ENCODE measurements at regions not wholly inside any gene's neighbourhood (a gene's known extent, or its start where the extent isn't known, plus 50 kb on each side); places are given as distances from the start of the nearest gene placed in this dataset.

- ChIA-PET SMC1A (ENCODE audit: uncharacterized antibody, unreplicated experiment) (no interaction called here), POLR2A (no interaction called here), RAD21 (ENCODE audit: unreplicated experiment) (no interaction called here), CTCF (no interaction called here)
- DNase-seq (ENCODE audit: low read depth, low spot score) (no peak), ATAC-seq (no peak), FAIRE-seq (no peak)
- in situ Hi-C loops (cut with MboI) = no loop called here
- Histone ChIP-seq H3K27me3 (replicated peaks in 1 of 2; ENCODE audit: control insufficient read depth in 2 of 2, insufficient read depth in 2 of 2, low read length in 1 of 2) (no peaks in the 10 kb centered on the region), H3K36me3 (ENCODE audit: control insufficient read depth in 2 of 2, insufficient read depth in 2 of 2, low read length in 1 of 2) (no peaks in the 10 kb centered on the region), H3K79me2 (ENCODE audit: control insufficient read depth, insufficient read depth, low read length) (no peaks in the 10 kb centered on the region), H3K9ac (ENCODE audit: control insufficient read depth, insufficient read depth, low read length) (no peak overlapping the region), H4K20me1 (ENCODE audit: control insufficient read depth, insufficient read depth) (no peaks in the 10 kb centered on the region), H3K4me2 (ENCODE audit: control insufficient read depth, insufficient read depth) (no peak overlapping the region), H3K4me3 (no peak overlapping the region), H3K4me1 (ENCODE audit: control insufficient read depth, insufficient read depth, low read length) (no peaks in the 10 kb centered on the region), H3K9me3 (replicated peaks; ENCODE audit: control insufficient read depth, insufficient read depth, low read length) (no peaks in the 10 kb centered on the region), H2AFZ (ENCODE audit: control insufficient read depth, low read depth, low read length) (no peak overlapping the region), H3K27ac (ENCODE audit: control insufficient read depth, insufficient read depth) (no peak overlapping the region)
- TF ChIP-seq JUND (IDR thresholded peaks at IDR 0.05; ENCODE audit: low read depth, low read length) (no peak), FOXK2 (IDR thresholded peaks at IDR 0.05) (no peak), POLR2AphosphoS2 (IDR thresholded peaks at IDR 0.05; ENCODE audit: low read depth, low read length) (no peak), HDAC2 (IDR thresholded peaks at IDR 0.05) (no peak), MEF2A (IDR thresholded peaks at IDR 0.05; ENCODE audit: insufficient read depth, low read depth, low read length) (no peak)
- intact Hi-C loops (cut with micrococcal nuclease; ENCODE audit: unreplicated experiment) = no loop called here
- BruUV-seq (replicated peaks) = no TSS peak
- 0% methylated on average over 2 of the region's 2 CpGs for WGBS (ENCODE audit: insufficient coverage, insufficient replicate concordance, low lambda C conversion rate, missing lambda C conversion rate)
Observed at GRCh38 chr12:105834496-105834895, 304.3 kb downstream of the NUAK1 start.

- ChIA-PET SMC1A (ENCODE audit: uncharacterized antibody, unreplicated experiment) (no interaction called here), POLR2A (no interaction called here), CTCF (no interaction called here), RAD21 (ENCODE audit: unreplicated experiment) (no interaction called here)
- no TSS peak for BruUV-seq (replicated peaks)
- Histone ChIP-seq H2AFZ (ENCODE audit: control insufficient read depth, low read depth, low read length) (no peak overlapping the region), H3K79me2 (ENCODE audit: control insufficient read depth, insufficient read depth, low read length) (no peaks in the 10 kb centered on the region), H3K4me3 (no peak overlapping the region), H3K36me3 (ENCODE audit: control insufficient read depth in 2 of 2, insufficient read depth in 2 of 2, low read length in 1 of 2) (no peaks in the 10 kb centered on the region), H3K27me3 (replicated peaks in 1 of 2; ENCODE audit: control insufficient read depth in 2 of 2, insufficient read depth in 2 of 2, low read length in 1 of 2) (no peaks in the 10 kb centered on the region), H3K4me1 (ENCODE audit: control insufficient read depth, insufficient read depth, low read length) (no peaks in the 10 kb centered on the region), H3K9me3 (replicated peaks; ENCODE audit: control insufficient read depth, insufficient read depth, low read length) (no peaks in the 10 kb centered on the region), H3K4me2 (ENCODE audit: control insufficient read depth, insufficient read depth) (no peak overlapping the region), H4K20me1 (ENCODE audit: control insufficient read depth, insufficient read depth) (no peaks in the 10 kb centered on the region), H3K9ac (ENCODE audit: control insufficient read depth, insufficient read depth, low read length) (no peak overlapping the region), H3K27ac (ENCODE audit: control insufficient read depth, insufficient read depth) (no peak overlapping the region)
- intact Hi-C loops (cut with micrococcal nuclease; ENCODE audit: unreplicated experiment) (no loop called here), in situ Hi-C loops (cut with MboI) (no loop called here)
- WGBS (ENCODE audit: insufficient coverage, insufficient replicate concordance, low lambda C conversion rate, missing lambda C conversion rate) = 8% methylated on average over 4 of the region's 4 CpGs
- ATAC-seq (no peak), DNase-seq (ENCODE audit: low read depth, low spot score) (no peak), FAIRE-seq (no peak)
- no peak for TF ChIP-seq ZBED1 (IDR thresholded peaks at IDR 0.05; ENCODE audit: borderline replicate concordance)
- TF ChIP-seq NFYB (IDR thresholded peaks at IDR 0.05; ENCODE audit: insufficient read depth, low read depth, low read length) = no peak
- TF ChIP-seq CEBPZ (IDR thresholded peaks at IDR 0.05; ENCODE audit: low read depth, low read length) = no peak
- TF ChIP-seq ZNF592 (IDR thresholded peaks at IDR 0.05) = no peak
- TF ChIP-seq RELA (IDR thresholded peaks at IDR 0.05; ENCODE audit: borderline replicate concordance, partially characterized antibody) = no peak
- no peak for TF ChIP-seq CHD1 (IDR thresholded peaks at IDR 0.05; ENCODE audit: low read depth, low read length)
- TF ChIP-seq DPF2 (IDR thresholded peaks at IDR 0.05) = no peak
Observed at GRCh38 chr12:105835580-105836241, 303.0 kb downstream of the NUAK1 start.
